ENCODE measurements at regions not wholly inside any gene's neighbourhood (a gene's known extent, or its start where the extent isn't known, plus 50 kb on each side); places are given as distances from the start of the nearest gene placed in this dataset.

- TF ChIP-seq CTCF (IDR thresholded peaks at IDR 0.05) (peak in 1 of 3 experiments; percentile 36), POLR2A (IDR thresholded peaks at IDR 0.05) (no peak)
These were observed 2092.4 kb upstream of the TENM3 start for GRCh38 chr4:180150818-180151217.
